HG02798 (cell line): ENCODE measurements at regions not wholly inside any gene's neighbourhood (a gene's known extent, or its start where the extent isn't known, plus 50 kb on each side); places are given as distances from the start of the nearest gene placed in this dataset.
"Not testable (repeated sequence)": the region's sequence is repeated elsewhere in the genome, so short reads cannot be mapped to it uniquely, and the experiment has no call there.

Experiments
- ATAC-seq: cut with Tn5 transposase; IDR thresholded peaks from one replicate; pipeline ENCODE4 v1.9.1; 2021; ENCODE audit warnings: mild to moderate bottlenecking; ENCODE audit not compliant: unreplicated experiment, poor library complexity

DNA sequence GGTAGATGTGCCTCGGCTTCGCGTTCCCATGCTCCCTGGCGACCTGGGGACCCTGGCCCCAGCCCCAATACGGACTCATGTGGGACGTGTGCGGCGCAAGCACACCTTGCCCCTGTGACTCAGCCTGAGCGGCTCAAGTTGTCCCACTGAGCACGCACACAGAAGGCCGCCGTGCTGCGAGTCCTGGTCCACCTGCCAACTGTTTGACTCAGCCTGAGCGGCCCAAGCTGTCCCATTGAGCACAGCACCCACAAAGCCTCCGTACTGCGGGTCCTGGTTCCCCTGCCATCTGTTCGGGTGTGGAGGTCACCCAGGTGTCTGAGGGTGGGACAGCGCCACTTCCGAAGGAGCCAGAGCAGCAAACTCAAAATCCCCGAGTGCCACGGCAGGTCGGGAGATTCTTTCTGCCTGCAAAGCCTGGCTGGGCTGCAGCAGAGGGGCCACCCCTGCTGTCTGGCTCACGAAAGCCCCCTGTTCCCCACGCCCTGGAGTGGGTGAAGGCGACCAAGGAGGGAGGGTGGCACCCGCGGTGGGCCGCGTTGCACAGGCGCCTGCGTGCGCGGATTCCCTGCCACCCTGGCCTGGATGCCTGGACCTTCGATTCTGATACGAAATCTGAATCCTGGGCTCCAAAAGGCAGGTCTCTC is 362.6 kb upstream of the DEFB115 start:
- not testable (repeated sequence) for ATAC-seq

DNA sequence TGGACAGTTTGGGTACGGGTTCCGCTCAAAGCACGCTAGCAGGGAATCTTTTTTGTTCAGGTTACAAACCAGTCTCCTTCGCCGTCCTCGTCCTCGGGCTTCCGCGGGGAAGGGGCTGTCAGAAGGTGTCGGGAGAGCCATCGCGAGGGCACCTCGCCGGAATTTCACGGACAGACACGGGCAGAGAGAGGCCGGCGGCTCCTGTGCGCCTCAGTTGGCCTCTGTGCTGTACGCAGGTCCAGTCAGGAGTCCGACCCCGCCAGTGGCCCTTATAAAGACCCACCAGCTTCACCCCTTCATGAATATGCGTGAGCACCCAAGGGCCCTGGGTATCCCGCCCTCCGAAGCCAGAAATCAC is 362.1 kb upstream of the DEFB115 start:
- not testable (repeated sequence) for ATAC-seq

DNA sequence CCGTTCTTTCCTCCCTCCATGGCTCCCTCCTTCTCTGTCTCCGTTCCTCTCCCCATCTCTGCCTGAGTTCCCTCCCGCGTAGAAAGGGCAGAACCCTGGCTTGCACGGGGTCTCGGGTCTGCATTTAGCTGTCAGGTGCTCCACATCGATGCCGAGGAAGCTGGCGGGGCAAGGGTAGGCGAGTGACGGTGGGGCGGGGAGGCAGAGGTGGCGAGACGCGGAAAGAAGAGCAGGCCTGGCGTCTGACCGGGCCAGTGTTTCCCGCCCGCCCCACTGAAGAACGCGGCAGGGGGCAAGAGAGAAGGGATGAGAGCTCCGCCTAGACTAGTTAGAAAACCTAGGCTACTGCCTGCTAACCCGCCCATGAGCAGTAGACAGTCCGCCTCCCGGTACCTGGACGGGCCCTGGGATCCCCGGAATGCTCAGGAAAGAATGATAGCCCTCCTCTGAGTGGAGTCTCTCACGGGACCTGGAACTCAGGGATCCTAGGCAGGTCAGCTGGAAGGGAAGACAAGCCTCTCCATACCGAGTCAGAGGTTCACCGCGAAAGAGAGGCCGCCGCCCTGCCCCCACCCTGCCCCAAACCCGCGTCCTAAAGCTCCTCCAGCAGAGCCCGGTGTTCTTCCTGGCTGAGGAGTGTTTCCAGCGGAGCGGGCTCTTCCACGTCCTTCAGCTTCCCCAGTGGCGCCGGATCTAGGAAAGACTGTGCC is 357.9 kb upstream of the DEFB115 start:
- not testable (repeated sequence) for ATAC-seq

DNA sequence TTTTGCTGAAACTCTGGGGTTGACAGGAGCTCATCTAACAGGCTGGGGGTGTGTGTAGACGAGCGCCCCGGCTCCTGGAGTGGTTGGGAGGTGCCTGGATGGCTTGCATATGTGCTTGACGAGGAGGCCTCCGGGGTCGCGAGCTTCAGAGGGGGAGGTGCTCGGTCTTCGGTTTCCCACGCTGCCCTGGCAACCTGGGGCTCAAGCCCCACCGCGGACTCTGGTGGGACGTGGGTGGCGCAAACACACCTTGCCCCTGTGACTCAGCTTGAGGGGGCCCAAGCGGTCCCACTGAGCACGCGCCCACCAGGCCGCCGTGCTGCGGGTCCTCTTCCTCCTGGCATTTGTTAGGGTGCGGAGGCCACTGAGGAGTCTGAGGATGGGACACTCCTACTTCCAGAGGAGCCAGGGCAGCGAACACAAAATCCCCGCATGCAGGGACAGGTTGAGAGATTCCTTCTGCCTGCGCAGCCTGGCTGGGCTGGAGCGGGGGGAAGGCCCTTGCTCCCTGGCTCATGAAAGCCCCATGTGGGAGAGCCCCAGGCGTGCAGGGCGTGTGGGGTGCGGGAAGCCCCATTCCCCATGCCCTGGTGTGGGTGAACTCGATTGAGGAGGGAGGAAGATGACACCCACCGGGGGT is 357.3 kb upstream of the DEFB115 start:
- ATAC-seq = not testable (repeated sequence)

DNA sequence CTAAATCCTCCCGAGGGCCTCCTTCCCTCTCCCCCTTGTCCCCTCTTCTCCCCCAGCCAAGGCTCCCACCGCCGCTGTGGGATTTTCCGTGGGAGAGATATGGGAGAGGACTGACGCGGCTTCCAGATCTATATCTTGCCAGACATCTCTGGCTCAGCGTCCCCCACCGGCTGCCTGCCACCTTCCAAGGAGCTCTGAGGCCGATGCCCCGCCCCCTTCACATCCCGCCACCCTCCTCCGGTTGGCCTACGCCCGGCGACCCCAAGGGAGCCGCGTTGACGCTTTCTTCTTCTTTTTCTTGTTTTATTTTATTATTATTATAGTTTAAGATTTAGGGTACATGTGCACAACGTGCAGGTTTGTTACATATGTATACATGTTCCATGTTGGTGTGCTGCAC is 352.2 kb upstream of the DEFB115 start:
- ATAC-seq = not testable (repeated sequence)

DNA sequence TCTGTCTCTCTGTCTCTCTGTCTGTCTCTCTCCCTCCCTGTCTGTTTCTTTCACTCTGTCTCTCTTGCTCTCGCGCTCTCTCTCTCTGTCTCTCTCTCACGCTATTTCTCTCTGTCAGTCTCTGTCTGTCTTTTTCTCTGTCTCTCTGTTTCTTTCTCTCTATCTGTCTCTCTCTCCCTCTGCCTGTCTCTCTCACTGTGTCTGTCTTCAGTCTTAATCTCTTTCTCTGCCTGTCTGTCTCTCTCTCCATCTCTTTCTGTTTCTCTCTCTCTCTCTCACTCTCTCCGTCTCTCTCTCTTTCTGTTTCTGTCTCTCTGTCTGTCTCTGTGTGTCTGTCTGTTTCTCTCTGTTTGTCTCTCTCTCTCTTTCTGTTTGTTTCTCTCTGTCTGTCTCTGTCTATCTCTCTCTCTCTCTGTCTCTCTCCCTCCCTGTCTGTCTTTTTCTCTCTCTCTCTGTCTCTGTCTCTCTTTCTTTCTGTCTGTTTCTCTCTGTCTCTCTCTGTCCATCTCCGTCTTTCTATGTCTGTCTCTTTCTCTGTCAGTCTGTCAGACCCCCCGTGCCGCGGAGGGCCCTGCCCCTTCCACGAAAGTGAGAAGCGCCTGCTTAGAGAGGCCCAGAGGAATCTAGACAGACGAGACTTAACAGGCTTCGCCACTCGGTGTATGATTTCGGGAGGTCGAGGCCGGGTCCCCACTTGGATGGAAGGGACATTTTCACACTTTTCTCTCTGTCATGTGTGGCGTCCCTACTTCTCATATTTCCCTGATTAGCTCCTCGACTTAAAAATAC is 346.3 kb upstream of the DEFB115 start:
- ATAC-seq = no peak

DNA sequence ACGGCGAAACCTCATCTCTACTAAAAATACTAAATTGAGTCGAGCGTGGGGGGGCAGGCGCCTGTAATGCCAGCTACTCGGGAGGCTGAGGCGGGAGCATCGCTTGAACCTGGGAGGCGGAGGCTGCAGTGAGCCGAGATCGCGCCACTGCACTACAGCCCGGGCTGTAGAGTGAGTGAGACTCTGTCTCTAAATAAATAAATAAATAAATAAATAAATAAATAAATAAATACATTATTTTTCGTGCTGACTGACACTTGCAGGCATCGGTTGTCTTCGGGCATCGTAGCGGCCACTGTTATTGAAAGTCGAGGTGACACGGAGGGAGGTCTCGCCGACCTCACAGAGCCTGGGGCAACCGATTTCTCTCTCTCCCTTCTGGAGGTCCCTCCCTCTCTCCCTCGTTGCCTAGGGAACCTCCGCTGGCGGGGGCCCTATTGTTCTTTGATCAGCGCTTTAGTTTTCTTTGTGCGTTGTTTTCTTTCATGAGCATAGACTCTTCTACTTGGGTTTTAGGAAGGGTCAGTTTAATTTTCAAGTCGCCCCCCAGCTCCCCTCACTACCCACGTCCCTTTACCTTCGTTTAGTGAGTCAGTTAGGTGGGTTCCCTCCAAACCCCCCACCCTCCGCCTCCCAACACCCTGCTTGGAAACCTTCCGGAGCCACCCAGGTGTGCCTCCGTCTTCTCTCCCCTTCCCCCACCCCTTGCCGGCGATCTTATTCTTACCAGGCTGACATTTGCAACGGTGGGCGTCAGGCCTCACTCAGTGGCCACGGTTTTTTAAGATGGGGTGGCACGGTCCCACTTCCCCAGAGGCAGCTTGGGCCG is 345.4 kb upstream of the DEFB115 start:
- ATAC-seq = not testable (repeated sequence)

DNA sequence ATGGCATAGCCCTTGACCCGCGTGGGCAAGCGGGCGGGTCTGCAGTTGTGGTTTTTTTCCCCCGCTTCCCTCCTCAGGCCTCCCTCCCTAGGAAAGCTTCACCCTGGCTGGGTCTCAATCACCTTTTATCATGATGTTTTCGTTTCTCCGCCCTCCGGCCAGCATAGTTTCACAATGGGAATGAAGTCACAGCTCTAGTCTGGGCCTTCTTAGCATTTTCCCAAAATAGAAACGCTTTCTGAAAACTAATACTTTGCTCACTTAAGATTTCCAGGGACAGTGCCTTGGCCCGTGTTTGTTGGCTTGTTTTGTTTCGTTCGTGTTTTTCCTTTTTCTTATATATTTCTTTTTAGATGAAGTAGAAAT is 344.8 kb upstream of the DEFB115 start:
- ATAC-seq = not testable (repeated sequence)

DNA sequence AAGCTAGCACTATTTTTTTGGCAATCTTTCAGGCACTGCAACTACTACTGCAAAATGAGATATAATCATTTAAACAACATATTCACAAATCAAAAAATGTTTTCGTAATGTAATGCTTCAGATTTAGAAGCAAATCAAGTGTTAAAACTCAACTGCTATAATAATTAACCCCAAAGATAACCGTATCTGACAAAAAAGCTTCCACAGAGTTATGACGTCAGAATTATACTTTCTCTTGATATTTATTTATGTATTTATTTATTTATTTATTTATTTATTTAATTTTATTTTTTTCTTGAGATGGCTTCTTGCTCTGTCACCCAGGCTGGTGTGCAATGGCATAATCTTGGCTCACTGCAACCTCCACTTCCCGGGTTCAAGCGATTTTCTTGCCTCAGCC is 341.1 kb upstream of the DEFB115 start:
- ATAC-seq = not testable (repeated sequence)

DNA sequence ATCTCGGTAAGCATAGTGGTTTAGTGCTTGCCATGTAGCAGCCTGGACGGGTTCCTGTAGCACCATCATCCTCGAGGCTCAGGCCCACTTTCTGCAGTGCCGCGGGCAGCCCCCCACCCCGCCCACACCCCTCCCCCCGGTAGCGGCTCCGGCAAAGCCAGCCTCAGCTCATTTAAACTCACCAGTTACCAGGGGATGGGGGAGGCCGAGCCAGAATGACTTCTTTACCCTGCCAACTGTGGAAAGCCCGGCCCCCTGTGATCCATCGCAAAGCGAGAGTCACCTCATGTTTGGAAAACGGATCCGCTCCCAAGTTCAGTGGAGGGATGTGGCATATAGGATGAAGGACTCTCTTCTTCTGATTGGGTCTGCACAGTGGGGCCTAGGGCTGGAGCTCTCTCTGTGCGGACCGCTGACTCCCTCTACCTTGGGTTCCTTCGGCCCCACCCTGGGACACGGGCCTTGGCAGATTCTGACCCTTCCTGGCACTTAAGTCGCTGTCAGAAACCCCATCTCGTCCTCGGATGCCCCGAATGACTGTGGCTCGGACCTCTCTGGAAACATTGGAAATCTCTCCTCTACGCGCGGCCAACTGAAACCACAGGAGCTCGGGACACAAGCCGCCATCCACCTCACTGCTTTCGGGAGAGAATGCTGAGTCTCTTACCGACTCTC is 337.8 kb upstream of the DEFB115 start:
- no peak for ATAC-seq

DNA sequence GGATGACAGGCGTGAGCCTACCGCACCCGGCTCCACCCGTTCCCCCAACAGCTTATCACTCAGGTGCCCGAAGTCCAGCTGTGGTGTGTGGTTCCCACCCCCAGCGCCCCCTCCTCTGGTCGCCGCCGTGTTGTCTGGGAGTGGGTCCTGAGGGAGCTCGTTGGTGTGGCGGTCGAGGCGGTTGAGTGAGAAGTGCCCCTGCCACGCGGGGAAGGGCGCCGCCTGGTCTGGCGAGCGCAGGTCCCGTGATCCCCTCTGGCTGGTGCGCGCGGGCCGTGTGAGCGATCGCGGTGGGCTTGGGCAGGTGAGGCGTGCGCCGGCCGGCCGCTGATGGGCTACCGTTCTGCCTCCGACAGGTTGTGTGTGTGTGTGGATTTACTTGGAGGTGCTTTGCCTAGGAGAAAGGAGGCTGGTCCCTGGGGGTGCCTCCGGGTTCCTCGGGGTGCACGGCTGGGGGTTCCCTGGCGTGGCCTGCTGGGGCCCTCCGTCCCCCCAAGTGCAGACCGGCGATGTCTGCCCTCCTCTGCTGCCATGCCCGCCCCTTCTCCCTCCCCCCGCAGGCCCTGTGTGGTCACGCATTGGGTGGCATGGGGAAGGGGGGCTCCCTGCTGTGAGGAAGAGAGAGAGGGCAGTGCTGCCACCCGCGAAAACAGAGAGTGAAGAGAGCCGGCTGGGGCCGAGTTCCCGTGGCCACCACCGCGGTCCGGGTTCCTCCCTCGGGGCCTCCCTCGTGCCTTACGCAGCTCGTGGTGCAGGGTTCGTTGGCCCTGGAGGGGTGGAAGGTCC is 336.0 kb upstream of the DEFB115 start:
- ATAC-seq = no peak

DNA sequence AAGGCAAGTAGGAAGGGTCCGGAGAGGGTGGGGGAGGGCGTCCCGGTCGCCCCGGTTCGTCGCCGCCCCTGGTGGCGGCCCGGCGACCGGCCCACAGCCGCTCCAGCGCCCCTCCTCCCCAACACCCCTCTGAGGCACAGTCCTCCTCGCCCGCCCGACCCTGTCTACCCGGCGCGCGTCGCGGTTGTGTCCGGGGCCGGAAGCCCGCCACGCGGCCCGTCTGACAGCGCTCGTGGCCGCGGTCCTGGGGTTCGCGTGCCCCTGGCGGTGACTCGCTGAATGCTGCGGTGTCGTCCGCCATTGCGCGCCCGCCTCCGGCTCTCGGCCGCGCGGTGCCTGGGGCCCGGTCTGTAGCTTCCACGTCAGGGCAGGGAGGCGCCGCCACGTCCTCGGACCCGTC is 335.3 kb upstream of the DEFB115 start:
- no peak for ATAC-seq

DNA sequence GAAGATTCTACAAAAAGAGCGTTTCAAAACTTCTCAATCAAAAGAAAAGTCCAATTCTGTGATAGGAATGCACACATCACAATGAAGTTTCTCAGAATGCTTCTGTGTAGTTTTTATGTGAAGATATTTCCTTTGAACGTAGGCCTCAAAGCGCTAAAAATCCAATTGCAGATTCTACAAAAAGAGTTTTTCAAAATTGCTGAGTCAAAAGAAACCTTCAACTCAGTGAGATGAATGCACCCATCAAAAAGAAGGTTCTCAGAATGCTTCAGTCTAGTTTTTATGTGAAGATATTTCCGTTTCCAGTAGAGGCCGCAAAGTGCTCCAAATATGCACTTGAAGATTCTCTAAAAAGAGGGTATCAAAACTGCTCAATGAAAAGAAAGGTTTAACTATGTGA is 319.7 kb upstream of the DEFB115 start:
- ATAC-seq = no peak

DNA sequence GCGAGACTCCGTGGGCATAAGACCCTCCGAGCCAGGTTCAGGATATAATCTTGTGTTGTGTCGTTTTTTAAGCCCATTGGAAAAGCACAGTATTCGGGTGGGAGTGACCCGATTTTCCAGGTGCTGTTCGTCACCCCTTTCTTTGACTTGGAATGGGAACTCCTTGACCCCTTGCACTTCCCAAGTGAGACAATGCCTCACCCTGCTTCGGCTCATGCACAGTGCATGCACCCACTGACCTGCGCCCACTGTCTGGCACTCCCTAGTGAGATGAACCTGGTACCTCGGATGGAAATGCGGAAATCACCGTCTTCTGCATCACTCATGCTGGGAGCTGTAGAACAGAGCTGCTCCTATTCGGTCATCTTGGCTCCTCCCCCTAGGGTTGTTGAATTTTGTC is 307.7 kb upstream of the DEFB115 start:
- ATAC-seq = no peak

DNA sequence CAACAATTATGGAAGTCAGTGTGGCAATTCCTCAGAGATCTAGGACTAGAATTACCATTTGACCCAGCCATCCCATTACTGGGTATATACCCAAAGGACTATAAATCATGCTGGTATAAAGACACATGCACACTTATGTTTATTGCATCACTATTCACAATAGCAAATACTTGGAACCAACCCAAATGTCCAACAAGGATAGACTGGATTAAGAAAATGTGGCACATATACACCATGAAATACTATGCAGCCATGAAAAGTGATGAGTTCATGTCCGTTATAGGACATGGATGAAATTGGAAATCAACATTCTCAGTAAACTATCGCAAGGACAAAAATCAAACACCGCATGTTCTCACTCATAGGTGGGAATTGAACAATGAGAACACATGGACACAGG is 306.4 kb upstream of the DEFB115 start:
- not testable (repeated sequence) for ATAC-seq

DNA sequence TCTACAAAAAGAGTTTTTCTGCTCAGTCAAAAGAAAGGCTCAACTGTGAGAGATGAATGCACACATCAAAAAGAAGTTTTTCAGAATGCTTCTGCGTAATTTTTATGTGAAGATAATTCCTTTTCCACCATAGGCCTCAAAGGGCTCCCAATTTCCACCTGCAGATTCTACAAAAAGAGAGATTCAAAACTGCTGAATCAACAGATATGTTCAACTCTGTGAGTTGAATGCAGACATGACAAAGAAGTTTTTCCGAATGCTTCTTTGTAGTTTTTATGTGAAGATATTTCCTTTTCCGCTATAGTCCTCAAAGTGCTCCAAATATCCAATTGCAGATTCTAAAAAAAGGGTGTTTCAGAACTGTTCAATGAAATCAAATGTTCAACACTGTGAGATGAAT is 300.8 kb upstream of the DEFB115 start:
- ATAC-seq = not testable (repeated sequence)

DNA sequence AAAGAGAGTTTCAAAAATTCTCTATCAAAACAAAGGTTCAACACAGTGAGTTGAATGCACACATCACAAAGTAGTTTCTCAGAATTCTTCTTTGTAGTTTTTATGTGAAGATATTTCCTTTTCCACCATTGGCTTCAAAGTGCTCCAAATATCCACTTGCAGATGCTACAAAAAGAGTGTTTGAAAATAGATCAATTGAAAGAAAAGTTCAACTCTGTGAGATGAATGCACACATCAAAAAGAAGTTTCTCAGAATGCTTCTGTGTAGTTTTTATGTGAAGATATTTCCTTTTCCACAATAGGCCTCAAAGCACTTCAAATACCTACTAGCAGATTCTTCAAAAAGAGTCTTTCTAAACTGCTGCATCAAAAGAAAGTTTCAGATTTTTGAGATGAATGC is 298.3 kb upstream of the DEFB115 start:
- not testable (repeated sequence) for ATAC-seq

DNA sequence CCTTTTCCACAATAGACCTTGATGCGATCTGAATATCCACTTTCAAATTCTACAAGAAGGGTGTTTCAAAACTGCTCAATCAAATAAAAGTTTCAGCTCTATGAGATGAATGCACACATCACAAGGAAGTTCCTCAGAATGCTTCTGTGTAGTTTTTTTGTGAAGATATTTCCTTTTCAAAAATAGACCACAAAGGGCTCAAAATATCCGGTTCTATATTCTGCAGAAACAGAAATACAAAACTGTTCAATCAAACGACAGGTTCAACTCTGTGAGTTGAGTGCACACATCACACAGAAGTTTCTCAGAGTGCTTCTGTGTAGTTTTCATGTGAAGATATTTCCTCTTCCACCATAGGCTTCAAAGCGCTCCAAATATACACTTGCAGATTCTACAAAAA is 293.9 kb upstream of the DEFB115 start:
- no peak for ATAC-seq

DNA sequence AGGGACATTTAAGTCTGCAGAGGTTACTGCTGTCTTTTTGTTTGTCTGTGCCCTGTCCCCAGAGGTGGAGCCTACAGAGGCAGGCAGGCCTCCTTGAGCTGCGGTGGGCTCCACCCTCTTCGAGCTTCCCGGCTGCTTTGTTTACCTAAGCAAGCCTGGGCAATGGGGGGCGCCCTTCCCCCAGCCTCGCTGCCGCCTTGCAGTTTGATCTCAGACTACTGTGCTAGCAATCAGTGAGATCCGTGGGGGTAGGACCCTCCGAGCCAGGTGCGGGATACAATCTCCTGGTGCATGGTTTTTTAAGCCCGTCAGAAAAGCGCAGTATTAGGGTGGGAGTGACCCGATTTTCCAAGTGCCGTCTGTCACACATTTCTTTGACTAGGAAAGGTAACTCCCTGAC is 281.6 kb upstream of the DEFB115 start:
- ATAC-seq = not testable (repeated sequence)
